ENCODE measurements at regions not wholly inside any gene's neighbourhood (a gene's known extent, or its start where the extent isn't known, plus 50 kb on each side); places are given as distances from the start of the nearest gene placed in this dataset.

GRCh38 chr9:87320146-87320884, 177.4 kb upstream of the DAPK1 start:
- TF ChIP-seq CTCF (IDR thresholded peaks at IDR 0.05) (no peak), POLR2A (IDR thresholded peaks at IDR 0.05) (no peak)
